KBM-7 (cell line): ENCODE measurements at regions not wholly inside any gene's neighbourhood (a gene's known extent, or its start where the extent isn't known, plus 50 kb on each side); places are given as distances from the start of the nearest gene placed in this dataset.
"Not testable (repeated sequence)": the region's sequence is repeated elsewhere in the genome, so short reads cannot be mapped to it uniquely, and the experiment has no call there.

ENCODE experiments used
- DNase-seq: peaks from one replicate; pipeline ENCODE4 v3.0.0-alpha.2; 2015
- in situ Hi-C: fragments of 300-500 bp; cut with MboI; formaldehyde crosslinking; loops from 2 replicates; pipeline ENCODE4 v1.14.3; 2020; ENCODE audit warnings: low sequenced_read_pairs, low pct_unique_long_range_greater_than_20kb, mixed read lengths

GRCh38 chr12:19749906-19750574 is 310.7 kb downstream of the AEBP2 start:
- DNase-seq = no peak
- in situ Hi-C loops = loop anchor here (25.0 kb wide), 1 partner anchor 637 kb away; no protein-coding TSS in a partner anchor

GRCh38 chr12:19751078-19751477 is 311.8 kb downstream of the AEBP2 start:
- no peak for DNase-seq
- in situ Hi-C loops = no loop called here

GRCh38 chr12:19752712-19753111 is 313.4 kb downstream of the AEBP2 start:
- no peak for DNase-seq
- in situ Hi-C loops = no loop called here

- in situ Hi-C loops = no loop called here
- no peak for DNase-seq
Observed at GRCh38 chr12:19755136-19755535, 315.8 kb downstream of the AEBP2 start.

GRCh38 chr12:19757317-19757877 is 318.1 kb downstream of the AEBP2 start:
- in situ Hi-C loops = no loop called here
- peak; percentile 48 for DNase-seq

GRCh38 chr12:19759227-19759626 is 319.9 kb downstream of the AEBP2 start:
- DNase-seq = no peak
- in situ Hi-C loops = no loop called here

GRCh38 chr12:19760611-19761010 is 321.3 kb downstream of the AEBP2 start:
- in situ Hi-C loops = no loop called here
- no peak for DNase-seq

GRCh38 chr12:19761463-19761862 is 322.2 kb downstream of the AEBP2 start:
- in situ Hi-C loops = no loop called here
- peak; percentile 85 for DNase-seq

GRCh38 chr12:19763488-19763887 is 324.2 kb downstream of the AEBP2 start:
- in situ Hi-C loops = no loop called here
- DNase-seq = no peak

- no peak for DNase-seq
- in situ Hi-C loops = no loop called here
Observed at GRCh38 chr12:19764408-19764807, 325.1 kb downstream of the AEBP2 start.

- DNase-seq = no peak
- in situ Hi-C loops = no loop called here
Observed at GRCh38 chr12:19771858-19772257, 332.6 kb downstream of the AEBP2 start.

- in situ Hi-C loops = no loop called here
- DNase-seq = no peak
Observed at GRCh38 chr12:19772776-19773175, 333.5 kb downstream of the AEBP2 start.

GRCh38 chr12:19775241-19775640 is 335.9 kb downstream of the AEBP2 start:
- in situ Hi-C loops = no loop called here
- DNase-seq = no peak

- DNase-seq, in situ Hi-C loops: not testable (repeated sequence)
Observed at GRCh38 chr12:19775976-19776375, 336.7 kb downstream of the AEBP2 start.

- DNase-seq = no peak
- in situ Hi-C loops = no loop called here
Observed at GRCh38 chr12:19778172-19778571, 338.9 kb downstream of the AEBP2 start.

GRCh38 chr12:19778797-19779196 is 339.5 kb downstream of the AEBP2 start:
- no peak for DNase-seq
- in situ Hi-C loops = no loop called here

GRCh38 chr12:19779395-19780056 is 340.2 kb downstream of the AEBP2 start:
- no peak for DNase-seq

GRCh38 chr12:19780460-19780859 is 341.2 kb downstream of the AEBP2 start:
- no peak for DNase-seq
- in situ Hi-C loops = no loop called here

More at GRCh38 chr12:19779395-19780056, 340.2 kb downstream of the AEBP2 start:
- in situ Hi-C loops = no loop called here

GRCh38 chr12:19783547-19784444 is 344.5 kb downstream of the AEBP2 start:
- DNase-seq = no peak
- in situ Hi-C loops = no loop called here

GRCh38 chr12:19792028-19792427 is 352.7 kb downstream of the AEBP2 start:
- DNase-seq = no peak
- in situ Hi-C loops = no loop called here
